Naive B cell (primary cell): ENCODE measurements at regions not wholly inside any gene's neighbourhood (a gene's known extent, or its start where the extent isn't known, plus 50 kb on each side); places are given as distances from the start of the nearest gene placed in this dataset.

Experiments used
- ATAC-seq, 2 donors: fragments of 150-1000 bp; cut with Tn5 transposase; 2 replicates each; pipeline ENCODE4 v1.10.0; 2021; ENCODE audit warnings: low read depth in 2 of 2, mild to moderate bottlenecking in 2 of 2, moderate library complexity in 2 of 2
- DNase-seq: peaks from one replicate; pipeline ENCODE4 v3.0.0; 2022
- H3K27ac Mint-ChIP-seq, 6 donors: one replicate each; pipeline ENCODE4 v1.8.0; 2020 to 2022; ENCODE audit warnings: mild to moderate bottlenecking in 6 of 6, mixed read lengths in 6 of 6, moderate library complexity in 5 of 6, inconsistent platforms in 2 of 6
- H3K27me3 Mint-ChIP-seq, 3 donors: one replicate each; pipeline ENCODE4 v1.8.0; 2021 to 2022; ENCODE audit warnings: mixed read lengths in 3 of 3, mild to moderate bottlenecking in 1 of 3
- H3K36me3 Mint-ChIP-seq, 2 donors: one replicate each; pipeline ENCODE4 v1.8.0; 2020 to 2022; ENCODE audit warnings: mixed read lengths in 2 of 2, inconsistent platforms in 1 of 2, mild to moderate bottlenecking in 1 of 2
- H3K4me1 Mint-ChIP-seq, 3 donors: one replicate each; pipeline ENCODE4 v1.8.0; 2020 to 2022; ENCODE audit warnings: mixed read lengths in 3 of 3, inconsistent platforms in 1 of 3, mild to moderate bottlenecking in 1 of 3, moderate library complexity in 1 of 3
- H3K4me3 Mint-ChIP-seq, 8 donors: one replicate each; pipeline ENCODE4 v1.8.0; 2020 to 2022; ENCODE audit warnings: mild to moderate bottlenecking in 8 of 8, mixed read lengths in 8 of 8, moderate library complexity in 8 of 8, inconsistent platforms in 2 of 8
- H3K9me3 Mint-ChIP-seq, 7 donors: one replicate each; pipeline ENCODE4 v1.8.0; 2020 to 2022; ENCODE audit warnings: mixed read lengths in 7 of 7, mild to moderate bottlenecking in 5 of 7, inconsistent platforms in 2 of 7, moderate library complexity in 1 of 7

GRCh38 chr4:19010761-19011160 lies 989.2 kb upstream of the LCORL start:
- Mint-ChIP-seq H3K4me1 (no peaks in the 10 kb centered on the region), H3K27ac (no peak overlapping the region), H3K9me3 (peaks cover 0 to 3% (median 0%) of the 10 kb centered on the region in 7 donors), H3K27me3 (no peaks in the 10 kb centered on the region), H3K4me3 (no peak overlapping the region), H3K36me3 (no peaks in the 10 kb centered on the region)
- no peak for ATAC-seq
- no peak for DNase-seq

DNA sequence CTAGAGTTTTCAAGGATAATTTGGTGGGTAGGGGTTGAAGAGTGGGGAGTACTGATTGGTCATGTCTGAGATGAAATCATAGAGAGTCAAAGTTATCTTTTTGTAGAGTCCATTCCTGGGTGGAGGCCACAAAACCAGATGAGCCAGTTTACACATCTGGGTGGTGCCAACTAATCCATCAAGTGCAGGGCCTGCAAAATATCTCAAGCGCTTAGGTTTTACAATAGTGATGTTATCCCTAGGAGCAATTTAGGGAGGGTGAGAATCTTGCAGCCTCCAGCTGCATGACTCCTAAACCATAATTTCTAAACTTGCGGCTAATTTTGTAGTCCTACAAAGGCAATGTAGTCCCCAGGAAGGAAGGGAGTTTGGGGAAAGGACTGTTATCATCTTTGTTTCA lies 988.3 kb upstream of the LCORL start:
- H3K36me3 Mint-ChIP-seq = no peaks in the 10 kb centered on the region
- DNase-seq (no peak), ATAC-seq (no peak)
- H3K4me1 Mint-ChIP-seq = no peaks in the 10 kb centered on the region
- H3K27ac Mint-ChIP-seq = no peak overlapping the region
- no peaks in the 10 kb centered on the region for H3K27me3 Mint-ChIP-seq
- peaks cover 0 to 3% (median 0%) of the 10 kb centered on the region in 7 donors for H3K9me3 Mint-ChIP-seq
- H3K4me3 Mint-ChIP-seq = no peak overlapping the region

DNA sequence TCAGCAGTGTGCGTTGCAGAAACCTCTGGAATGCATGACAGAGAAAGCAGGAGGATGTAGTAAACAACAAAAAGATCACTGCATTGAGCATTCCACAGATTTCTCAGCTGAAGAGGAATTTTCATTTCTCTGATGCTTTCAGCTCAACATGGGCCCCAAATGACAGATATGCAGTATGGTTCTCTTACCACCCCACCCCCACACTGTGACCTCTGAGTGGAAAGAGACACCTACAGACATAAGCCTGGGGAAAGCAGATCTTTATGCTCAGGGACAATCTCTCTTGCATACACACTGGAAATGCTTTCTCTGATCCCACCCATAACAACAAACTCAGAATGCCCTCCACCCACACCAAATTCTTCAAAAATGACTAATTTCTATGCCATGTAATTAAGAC lies 983.7 kb upstream of the LCORL start:
- ATAC-seq (no peak), DNase-seq (no peak)
- H3K27me3 Mint-ChIP-seq = no peaks in the 10 kb centered on the region
- H3K4me1 Mint-ChIP-seq = no peaks in the 10 kb centered on the region
- peaks cover 0 to 4% (median 2%) of the 10 kb centered on the region in 7 donors for H3K9me3 Mint-ChIP-seq
- H3K4me3 Mint-ChIP-seq = no peak overlapping the region
- H3K36me3 Mint-ChIP-seq = no peaks in the 10 kb centered on the region
- no peak overlapping the region for H3K27ac Mint-ChIP-seq

DNA sequence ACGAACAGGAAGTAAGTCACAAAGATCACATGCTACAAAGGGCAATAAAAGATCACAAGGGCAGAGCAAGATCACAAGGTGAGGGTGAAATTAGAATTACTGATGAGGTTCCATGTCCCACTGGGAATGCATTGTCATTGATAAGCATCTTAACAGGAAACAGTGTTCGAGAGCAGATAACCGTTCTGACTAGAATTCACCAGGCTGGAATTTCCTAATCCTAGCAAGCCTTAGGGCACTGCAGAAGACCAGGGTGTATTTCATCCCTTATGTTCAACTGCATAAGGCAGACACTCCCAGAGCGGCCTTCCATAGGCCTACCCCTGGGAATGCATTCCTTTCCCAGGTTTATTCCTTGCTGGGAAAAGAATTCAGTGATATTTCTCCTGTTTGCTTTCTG lies 980.6 kb upstream of the LCORL start:
- no peaks in the 10 kb centered on the region for H3K4me1 Mint-ChIP-seq
- H3K4me3 Mint-ChIP-seq = no peak overlapping the region
- H3K27ac Mint-ChIP-seq = peak overlapping the region in 1 of 6 donors; percentile 90
- no peaks in the 10 kb centered on the region for H3K27me3 Mint-ChIP-seq
- DNase-seq = no peak
- peaks cover 2 to 13% (median 5%) of the 10 kb centered on the region in 7 donors for H3K9me3 Mint-ChIP-seq
- H3K36me3 Mint-ChIP-seq = no peaks in the 10 kb centered on the region
- no peak for ATAC-seq

DNA sequence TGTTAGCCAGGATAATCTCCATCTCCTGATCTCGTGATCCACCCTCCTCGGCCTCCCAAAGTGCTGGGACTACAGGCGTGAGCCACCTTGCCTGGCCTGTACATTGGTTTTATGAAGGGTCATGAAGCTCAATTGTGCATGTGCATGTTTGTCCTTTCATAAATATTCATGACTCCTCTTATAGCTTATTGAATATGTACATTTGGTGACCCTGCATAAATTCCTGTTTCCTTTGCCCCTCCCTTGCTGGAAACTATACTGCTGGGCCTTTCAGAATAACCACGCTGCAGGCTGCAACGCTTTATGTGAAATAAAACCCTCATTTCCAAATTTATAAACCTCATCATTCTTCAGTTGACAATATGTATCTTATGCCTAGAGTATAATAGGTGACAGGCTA lies 978.0 kb upstream of the LCORL start:
- H3K4me1 Mint-ChIP-seq = no peaks in the 10 kb centered on the region
- no peak for ATAC-seq
- DNase-seq = no peak
- no peaks in the 10 kb centered on the region for H3K27me3 Mint-ChIP-seq
- no peaks in the 10 kb centered on the region for H3K36me3 Mint-ChIP-seq
- H3K27ac Mint-ChIP-seq = peak overlapping the region in 1 of 6 donors; percentile 17
- H3K4me3 Mint-ChIP-seq = no peak overlapping the region
- peaks cover 2 to 21% (median 7%) of the 10 kb centered on the region in 7 donors for H3K9me3 Mint-ChIP-seq

- H3K4me1 Mint-ChIP-seq = peaks cover 11 to 14% (median 12%) of the 10 kb centered on the region in 3 donors
- H3K27me3 Mint-ChIP-seq = no peaks in the 10 kb centered on the region
- no peaks in the 10 kb centered on the region for H3K36me3 Mint-ChIP-seq
- H3K9me3 Mint-ChIP-seq = peaks cover 0 to 11% (median 3%) of the 10 kb centered on the region in 7 donors
- DNase-seq (no peak), ATAC-seq (no peak)
- H3K27ac Mint-ChIP-seq = peak overlapping the region in 3 of 6 donors; percentile 0 to 79 (median 79)
- peak overlapping the region in 1 of 8 donors; percentile 40 for H3K4me3 Mint-ChIP-seq
Measured at GRCh38 chr4:18981234-18981615, 959.7 kb upstream of the LCORL start.

DNA sequence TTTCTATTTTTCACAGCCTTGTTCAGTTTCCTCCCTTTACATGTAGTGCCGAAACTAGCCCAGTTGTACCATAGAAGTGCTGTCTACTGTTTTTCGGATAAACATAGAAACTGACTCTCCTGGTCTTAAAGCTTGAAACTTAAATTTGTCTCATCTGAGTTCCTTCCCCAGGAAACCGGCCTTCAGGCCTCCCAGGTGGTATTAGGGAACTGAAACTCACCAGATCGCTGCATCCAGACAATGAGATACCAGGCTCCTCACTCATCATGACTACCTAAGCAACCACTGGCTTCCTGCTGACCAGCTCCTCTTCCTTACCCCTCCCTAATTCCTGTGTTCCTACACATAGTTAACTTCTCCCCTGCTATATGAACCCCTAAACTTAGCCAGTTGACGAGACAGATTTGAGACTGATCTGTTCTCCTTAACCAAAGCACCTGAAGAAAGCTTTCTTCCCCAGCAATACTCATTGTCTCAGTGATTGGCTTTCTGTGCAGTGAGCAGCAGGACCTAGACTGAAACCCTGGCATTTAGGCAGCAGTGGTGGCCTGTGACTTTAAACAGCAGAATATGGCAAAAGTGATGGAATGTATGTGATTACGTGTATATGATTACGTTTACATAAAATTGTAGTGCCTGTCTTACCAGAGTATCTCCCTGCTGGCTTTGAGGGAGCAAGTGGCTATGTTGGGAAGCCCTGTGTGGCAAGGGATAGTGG lies 959.1 kb upstream of the LCORL start:
- H3K27ac Mint-ChIP-seq = peak overlapping the region in 3 of 6 donors; percentile 0 to 79 (median 79)
- H3K4me3 Mint-ChIP-seq = peak overlapping the region in 7 of 8 donors; percentile 6 to 55 (median 13)
- H3K9me3 Mint-ChIP-seq = peaks cover 0 to 11% (median 3%) of the 10 kb centered on the region in 7 donors
- peak; percentile 49 for DNase-seq
- H3K27me3 Mint-ChIP-seq = no peaks in the 10 kb centered on the region
- ATAC-seq = peak; percentile 91 to 95
- H3K36me3 Mint-ChIP-seq = no peaks in the 10 kb centered on the region
- peaks cover 11 to 14% (median 12%) of the 10 kb centered on the region in 3 donors for H3K4me1 Mint-ChIP-seq

DNA sequence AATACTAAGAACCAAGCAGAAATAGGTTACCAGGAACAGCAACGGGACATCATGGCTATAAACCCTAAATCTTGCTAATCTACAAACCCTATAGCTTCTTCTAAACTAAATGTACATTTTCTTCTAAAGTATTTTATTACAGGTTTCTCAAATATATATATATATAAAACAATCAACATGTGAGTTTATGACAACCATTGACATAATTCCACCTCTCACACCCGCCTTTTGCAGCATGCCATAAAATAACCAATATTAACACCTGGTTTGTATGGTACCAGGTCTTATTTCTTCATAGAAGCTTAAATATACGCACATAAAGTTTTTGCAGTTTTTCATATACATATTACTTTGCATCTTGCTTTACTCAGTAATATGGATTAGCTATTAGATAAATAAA lies 955.3 kb upstream of the LCORL start:
- H3K4me1 Mint-ChIP-seq = peaks cover 11 to 14% (median 12%) of the 10 kb centered on the region in 3 donors
- peaks cover under 1 to 8% (median 3%) of the 10 kb centered on the region in 7 donors for H3K9me3 Mint-ChIP-seq
- ATAC-seq = no peak
- no peak overlapping the region for H3K27ac Mint-ChIP-seq
- H3K27me3 Mint-ChIP-seq = no peaks in the 10 kb centered on the region
- DNase-seq = no peak
- H3K4me3 Mint-ChIP-seq = no peak overlapping the region
- H3K36me3 Mint-ChIP-seq = no peaks in the 10 kb centered on the region

DNA sequence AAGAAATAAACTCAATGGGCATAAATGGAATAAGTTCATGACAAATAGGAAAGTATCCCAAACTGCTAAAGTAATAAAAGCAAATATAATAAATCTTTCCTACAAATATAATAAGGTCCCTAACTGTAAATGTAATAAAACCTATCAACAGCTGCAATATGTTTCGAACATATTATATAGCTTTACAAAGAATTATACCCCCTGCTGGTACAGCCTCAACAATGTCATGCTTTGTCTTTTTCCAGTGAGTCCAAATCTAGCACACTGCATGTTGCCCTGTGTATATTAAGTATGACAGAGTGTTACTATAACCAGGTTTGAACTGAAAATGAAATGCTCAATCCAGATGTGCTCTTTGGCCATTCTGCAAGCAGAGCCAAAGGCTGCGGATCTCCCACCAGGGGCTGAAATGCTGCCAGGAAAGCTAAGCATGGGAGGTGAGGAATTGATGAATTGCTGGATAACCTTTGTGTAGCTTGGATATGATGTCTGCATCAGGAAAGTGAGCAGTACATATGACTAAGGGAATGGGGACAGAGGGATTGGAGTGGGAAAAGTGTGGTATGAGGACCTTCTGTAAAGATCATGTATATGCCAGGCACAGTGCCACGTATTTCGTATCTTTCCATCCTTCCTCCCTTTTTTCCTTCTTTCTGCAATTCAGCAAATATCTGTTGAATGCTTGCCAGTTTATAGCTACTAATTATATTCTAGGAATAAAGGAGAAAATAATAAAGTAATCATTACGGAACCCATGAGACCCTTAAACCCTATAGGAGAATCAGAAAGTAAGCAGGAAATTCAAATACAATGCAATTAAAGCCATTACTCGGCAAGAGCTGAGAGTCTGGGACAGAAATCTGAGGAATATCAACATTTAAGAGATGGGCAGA lies 954.6 kb upstream of the LCORL start:
- Mint-ChIP-seq H3K4me3 (no peak overlapping the region), H3K4me1 (peaks cover 9 to 12% (median 11%) of the 10 kb centered on the region in 3 donors), H3K9me3 (peaks cover 3 to 15% (median 5%) of the 10 kb centered on the region in 7 donors), H3K27ac (no peak overlapping the region), H3K27me3 (no peaks in the 10 kb centered on the region), H3K36me3 (no peaks in the 10 kb centered on the region)
- no peak for DNase-seq
- no peak for ATAC-seq

DNA sequence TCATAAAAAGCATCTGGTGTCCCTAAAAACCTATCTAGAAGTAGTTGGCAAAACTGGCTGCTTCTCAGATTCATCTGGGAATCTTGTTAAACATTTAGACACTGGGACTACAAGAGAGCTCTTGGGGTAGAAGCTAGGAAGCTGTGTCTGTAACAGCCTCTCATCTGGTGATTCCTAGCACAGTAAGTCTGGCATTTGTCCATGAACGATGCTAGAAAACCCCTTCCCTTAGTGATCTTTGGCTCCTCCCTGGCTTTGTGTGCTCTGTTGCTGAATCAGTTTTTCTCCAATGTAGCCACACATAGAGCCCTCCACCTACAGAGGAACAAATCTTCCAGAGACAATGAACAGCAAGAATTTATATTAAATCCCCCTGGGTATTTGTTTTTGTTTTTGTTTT lies 951.7 kb upstream of the LCORL start:
- Mint-ChIP-seq H3K4me3 (no peak overlapping the region), H3K27me3 (no peaks in the 10 kb centered on the region)

DNA sequence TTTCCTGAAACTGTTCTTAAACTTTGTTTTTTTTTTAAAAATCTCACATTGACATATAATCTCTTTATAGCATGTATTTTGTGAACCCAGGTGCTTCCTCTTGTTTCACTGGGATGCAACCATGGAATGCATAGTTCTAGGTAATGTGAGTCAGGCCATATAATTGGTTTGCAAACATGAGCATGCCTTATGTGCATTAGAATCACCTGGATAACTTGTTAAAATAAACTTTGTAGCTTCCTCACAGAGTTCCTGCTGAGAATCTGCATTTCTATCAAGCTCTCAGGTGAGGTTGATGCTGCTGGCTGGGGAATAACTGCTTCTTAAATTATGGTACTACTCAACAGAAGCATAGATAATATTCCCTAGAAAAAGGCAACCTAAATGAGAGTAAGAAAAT lies 940.3 kb upstream of the LCORL start:
- no peak for DNase-seq
- H3K9me3 Mint-ChIP-seq = peaks cover 0 to 14% (median 5%) of the 10 kb centered on the region in 7 donors
- no peak for ATAC-seq
- H3K4me1 Mint-ChIP-seq = no peaks in the 10 kb centered on the region
- no peaks in the 10 kb centered on the region for H3K36me3 Mint-ChIP-seq
- H3K27me3 Mint-ChIP-seq = no peaks in the 10 kb centered on the region
- no peak overlapping the region for H3K27ac Mint-ChIP-seq
- no peak overlapping the region for H3K4me3 Mint-ChIP-seq

More for the DNA sequence above, 951.7 kb upstream of the LCORL start:
- ATAC-seq (no peak), DNase-seq (no peak)
- Mint-ChIP-seq H3K36me3 (no peaks in the 10 kb centered on the region), H3K4me1 (no peaks in the 10 kb centered on the region), H3K9me3 (peaks cover 0 to 27% (median 12%) of the 10 kb centered on the region in 7 donors), H3K27ac (no peak overlapping the region)

- Mint-ChIP-seq H3K27me3 (no peaks in the 10 kb centered on the region), H3K4me3 (no peak overlapping the region), H3K27ac (no peak overlapping the region), H3K4me1 (no peaks in the 10 kb centered on the region), H3K36me3 (no peaks in the 10 kb centered on the region), H3K9me3 (peaks cover 2 to 14% (median 5%) of the 10 kb centered on the region in 7 donors)
- no peak for ATAC-seq
- DNase-seq = no peak
Measured at GRCh38 chr4:18961266-18961665, 939.7 kb upstream of the LCORL start.

GRCh38 chr4:18957716-18958115 lies 936.2 kb upstream of the LCORL start:
- no peak for DNase-seq
- Mint-ChIP-seq H3K36me3 (no peaks in the 10 kb centered on the region), H3K9me3 (peaks cover under 1 to 14% (median 4%) of the 10 kb centered on the region in 7 donors), H3K4me1 (no peaks in the 10 kb centered on the region), H3K27me3 (no peaks in the 10 kb centered on the region), H3K27ac (no peak overlapping the region), H3K4me3 (no peak overlapping the region)
- ATAC-seq = no peak

DNA sequence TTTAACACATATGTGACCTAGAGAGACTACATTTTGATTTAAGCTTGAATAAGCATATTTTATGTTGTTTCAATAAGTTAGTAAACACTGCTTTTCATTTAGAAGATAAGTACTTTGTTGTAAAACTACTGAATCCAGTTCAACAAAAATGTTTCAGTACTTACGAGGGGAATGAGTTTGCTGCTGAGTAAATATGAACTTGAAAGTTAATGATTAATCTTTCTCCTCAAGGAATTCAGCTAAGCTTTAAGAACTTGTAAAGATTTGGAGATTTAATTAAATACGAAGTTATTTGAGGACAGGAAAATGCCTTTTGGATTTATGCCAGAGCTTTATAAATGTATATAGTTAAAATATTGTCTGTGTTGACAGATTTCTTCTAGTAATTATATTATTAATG lies 933.0 kb upstream of the LCORL start:
- Mint-ChIP-seq H3K27me3 (no peaks in the 10 kb centered on the region), H3K27ac (no peak overlapping the region), H3K4me3 (no peak overlapping the region), H3K9me3 (peaks cover 0 to 5% (median 2%) of the 10 kb centered on the region in 7 donors), H3K4me1 (no peaks in the 10 kb centered on the region), H3K36me3 (no peaks in the 10 kb centered on the region)
- DNase-seq (no peak), ATAC-seq (no peak)
